ENCODE measurements at regions not wholly inside any gene's neighbourhood (a gene's known extent, or its start where the extent isn't known, plus 50 kb on each side); places are given as distances from the start of the nearest gene placed in this dataset.

DNA sequence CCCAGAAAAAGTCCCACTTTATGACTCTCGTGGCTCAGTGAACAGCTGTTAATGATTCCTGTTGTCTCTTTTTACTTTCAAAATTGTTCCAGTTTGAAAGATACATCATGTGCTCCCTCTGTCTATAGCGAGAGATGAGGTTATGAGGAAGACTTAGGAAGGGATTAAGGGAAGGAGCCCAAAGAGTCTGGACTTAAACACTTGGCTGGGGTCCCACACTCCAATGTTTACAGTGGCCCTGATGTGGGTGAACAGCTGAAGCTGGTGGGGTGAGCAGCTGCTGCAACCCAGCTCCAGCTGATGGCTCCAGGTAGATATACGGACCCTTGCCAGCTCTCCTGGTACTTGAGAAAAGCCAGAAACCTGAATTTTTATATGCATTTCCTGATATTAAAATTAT lies 84.5 kb upstream of the PLET1 start:
- Histone ChIP-seq H4K8ac (ENCODE audit: extremely low read depth, insufficient read depth, low read length) (no peak overlapping the region), H3K4me3 (ENCODE audit: extremely low read depth in 1 of 4, insufficient read depth in 2 of 4, low read depth in 3 of 4, low read length in 4 of 4) (no peak overlapping the region), H3K4ac (replicated peaks; ENCODE audit: insufficient read length, low read depth, low read length) (no peak overlapping the region), H2BK120ac (replicated peaks; ENCODE audit: low read depth, low read length) (no peak overlapping the region), H3K23me2 (ENCODE audit: low read depth, low read length) (no peaks in the 10 kb centered on the region), H3K23ac (ENCODE audit: insufficient read length) (no peak overlapping the region), H4K5ac (ENCODE audit: insufficient read length, low read depth, low read length) (no peak overlapping the region), H3K18ac (ENCODE audit: extremely low read depth, low read length) (no peak overlapping the region), H3K14ac (ENCODE audit: insufficient read length) (no peak overlapping the region), H4K91ac (replicated peaks; ENCODE audit: insufficient read length, low read length) (no peak overlapping the region), H3K27ac (ENCODE audit: low read depth, low read length) (no peak overlapping the region), H2AFZ (ENCODE audit: low read length) (no peak overlapping the region), H3K9me3 (ENCODE audit: insufficient read depth in 2 of 2, low read depth in 1 of 2, low read length in 1 of 2) (no peaks in the 10 kb centered on the region), H3K79me2 (ENCODE audit: control insufficient read depth in 1 of 2, insufficient read depth in 2 of 2, low read length in 2 of 2) (no peaks in the 10 kb centered on the region), H3K4me2 (ENCODE audit: insufficient read depth in 1 of 2, low read depth in 2 of 2, low read length in 2 of 2) (no peak overlapping the region), H3K4me1 (replicated peaks in 1 of 4; ENCODE audit: control insufficient read depth in 3 of 4, insufficient read depth in 4 of 4, low read length in 3 of 4) (peaks cover 0 to 8% (median 6%) of the 10 kb centered on the region in 4 experiments; a peak in 3 of 7 replicates), H2BK5ac (ENCODE audit: low read depth, low read length) (no peak overlapping the region), H3K56ac (replicated peaks; ENCODE audit: insufficient read length, low read depth, low read length) (no peak overlapping the region), H2BK12ac (ENCODE audit: low read depth, low read length) (no peak overlapping the region), H3K36me3 (ENCODE audit: control insufficient read depth in 2 of 4, insufficient read depth in 4 of 4, low read length in 3 of 4) (no peaks in the 10 kb centered on the region), H3K79me1 (ENCODE audit: low read depth, low read length) (no peaks in the 10 kb centered on the region), H4K20me1 (replicated peaks in 1 of 2; ENCODE audit: control insufficient read depth in 1 of 2, insufficient read depth in 2 of 2, low read length in 2 of 2) (no peaks in the 10 kb centered on the region), H2BK15ac (ENCODE audit: low read length) (no peak overlapping the region), H3K27me3 (replicated peaks in 1 of 4; ENCODE audit: control insufficient read depth in 3 of 4, extremely low read depth in 1 of 4, insufficient read depth in 3 of 4, low read length in 3 of 4) (no peaks in the 10 kb centered on the region), H2BK20ac (ENCODE audit: low read length) (no peak overlapping the region), H3K9ac (replicated peaks in 1 of 4; ENCODE audit: extremely low read depth in 1 of 4, low read depth in 3 of 4, low read length in 3 of 4) (no peak overlapping the region), H2AK5ac (ENCODE audit: low read depth, low read length) (no peak overlapping the region)
- 89% methylated on average over 3 of the region's 3 CpGs; no CpG with 5 or more reads in 1 of the 2 experiments for WGBS, 2 experiments (ENCODE audit: extremely low coverage in 1 of 2, insufficient coverage in 1 of 2, insufficient read length in 1 of 2, insufficient replicate concordance in 2 of 2, low coverage in 1 of 2, low lambda C conversion rate in 2 of 2, missing lambda C conversion rate in 1 of 2)
- DNase-seq (ENCODE audit: low read depth in 1 of 2, low spot score in 2 of 2) (no peak), FAIRE-seq (no peak)
- ChIA-PET POLR2A (ENCODE audit: partially characterized antibody) (no interaction called here), CTCF (ENCODE audit: partially characterized antibody) (interaction anchor here (0.7 to 2.2 kb wide), 21 partner anchors 10 to 240 kb away, joined by 3 to 12 read pairs (median 4); no protein-coding TSS in a partner anchor)
- TF ChIP-seq JUN (IDR thresholded peaks at IDR 0.05; ENCODE audit: low read depth, low read length) (no peak), CHD1 (IDR thresholded peaks at IDR 0.05; ENCODE audit: low read depth, low read length) (no peak), SUZ12 (IDR thresholded peaks at IDR 0.05; ENCODE audit: low read length) (no peak), ASH2L (IDR thresholded peaks at IDR 0.05; ENCODE audit: low read length) (no peak), HDAC2 (IDR thresholded peaks at IDR 0.05; ENCODE audit: borderline replicate concordance in 1 of 2, low read depth in 2 of 2, low read length in 2 of 2) (no peak), RAD21 (IDR thresholded peaks at IDR 0.05 in 1 of 2, conservative IDR thresholded peaks at IDR 0.05 in 1 of 2; ENCODE audit: low read depth in 2 of 2, low read length in 2 of 2) (no peak), CHD2 (IDR thresholded peaks at IDR 0.05; ENCODE audit: low read length) (no peak), CREB1 (IDR thresholded peaks at IDR 0.05) (no peak), EZH2 (IDR thresholded peaks at IDR 0.05; ENCODE audit: low read depth, low read length, severe bottlenecking) (no peak), BRCA1 (IDR thresholded peaks at IDR 0.05; ENCODE audit: low read depth, low read length) (no peak), RNF2 (IDR thresholded peaks at IDR 0.05; ENCODE audit: borderline replicate concordance, low read depth, low read length, missing control alignments, poor library complexity, severe bottlenecking) (no peak), SIRT6 (IDR thresholded peaks at IDR 0.05; ENCODE audit: low read length) (no peak)
- TF ChIP-seq, protein P1, sequence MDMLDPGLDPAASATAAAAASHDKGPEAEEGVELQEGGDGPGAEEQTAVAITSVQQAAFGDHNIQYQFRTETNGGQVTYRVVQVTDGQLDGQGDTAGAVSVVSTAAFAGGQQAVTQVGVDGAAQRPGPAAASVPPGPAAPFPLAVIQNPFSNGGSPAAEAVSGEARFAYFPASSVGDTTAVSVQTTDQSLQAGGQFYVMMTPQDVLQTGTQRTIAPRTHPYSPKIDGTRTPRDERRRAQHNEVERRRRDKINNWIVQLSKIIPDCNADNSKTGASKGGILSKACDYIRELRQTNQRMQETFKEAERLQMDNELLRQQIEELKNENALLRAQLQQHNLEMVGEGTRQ (IDR thresholded peaks at IDR 0.05; ENCODE audit: low read length): no peak

All from H1 (cell line).